Fibroblast of lung (primary cell): ENCODE measurements at regions not wholly inside any gene's neighbourhood (a gene's known extent, or its start where the extent isn't known, plus 50 kb on each side); places are given as distances from the start of the nearest gene placed in this dataset.

Source experiments
- DNase-seq, 2 donors: peaks; one replicate each; pipeline versions ENCODE4 v3.0.0 to v3.0.0-alpha.2; 2010; ENCODE audit warnings: low read depth in 2 of 2
- H2AFZ ChIP-seq: 2 replicates; pipeline ENCODE4 v1.5.1; 2012; ENCODE audit warnings: low read length, control low read depth, inconsistent platforms
- H3K27ac ChIP-seq: 2 replicates; pipeline ENCODE4 v1.5.1; 2011; ENCODE audit warnings: low read length, control low read depth; ENCODE audit not compliant: insufficient read depth
- H3K27me3 ChIP-seq: 2 replicates; pipeline ENCODE4 v1.5.1; 2011; ENCODE audit warnings: mild to moderate bottlenecking, low read length; ENCODE audit not compliant: control insufficient read depth, insufficient read depth
- H3K36me3 ChIP-seq: 2 replicates; pipeline ENCODE4 v1.5.1; 2011; ENCODE audit warnings: low read length; ENCODE audit not compliant: control insufficient read depth, insufficient read depth
- H3K4me1 ChIP-seq: 2 replicates; pipeline ENCODE4 v1.5.1; 2011; ENCODE audit warnings: low read length; ENCODE audit not compliant: control insufficient read depth, insufficient read depth; ENCODE audit errors: extremely low read depth
- H3K4me2 ChIP-seq: 2 replicates; pipeline ENCODE4 v1.5.1; 2011; ENCODE audit warnings: low read length, control low read depth; ENCODE audit not compliant: insufficient read depth; ENCODE audit errors: extremely low read depth
- H3K4me3 ChIP-seq, 4 experiments: fragments of 200-600 bp in 1 of 4; sonication (generic) in 1 of 4; replicated peaks in 1 of 4; 2 replicates each; pipeline ENCODE4 v1.5.1; 2011 to 2016; ENCODE audit warnings: low read length in 4 of 4, low read depth in 3 of 4, mild to moderate bottlenecking in 3 of 4, control low read depth in 2 of 4, inconsistent platforms in 1 of 4, mixed read lengths in 1 of 4; ENCODE audit not compliant: insufficient read depth in 1 of 4; ENCODE audit errors: control extremely low read depth in 1 of 4
- H3K79me2 ChIP-seq: 2 replicates; pipeline ENCODE4 v1.5.1; 2012; ENCODE audit warnings: mild to moderate bottlenecking, low read length, inconsistent platforms; ENCODE audit not compliant: control insufficient read depth, insufficient read depth
- H3K9ac ChIP-seq: 2 replicates; pipeline ENCODE4 v1.5.1; 2011; ENCODE audit warnings: mild to moderate bottlenecking, low read length, control low read depth; ENCODE audit not compliant: insufficient read depth
- H3K9me3 ChIP-seq: 2 replicates; pipeline ENCODE4 v1.5.1; 2012; ENCODE audit warnings: low read depth, low read length; ENCODE audit not compliant: control insufficient read depth, insufficient read depth
- H4K20me1 ChIP-seq: 2 replicates; pipeline ENCODE4 v1.5.1; 2011; ENCODE audit warnings: low read length; ENCODE audit not compliant: control insufficient read depth, insufficient read depth; ENCODE audit errors: extremely low read depth
- CTCF ChIP-seq, 2 donors: IDR thresholded peaks in 1 of 2; conservative IDR thresholded peaks in 1 of 2; 1 replicate in 1 of 2; 2 replicates in 1 of 2; pipeline ENCODE4 v1.5.1; 2011 to 2012; ENCODE audit warnings: low read length in 2 of 2, control low read depth in 1 of 2, inconsistent platforms in 1 of 2, low read depth in 1 of 2, mild to moderate bottlenecking in 1 of 2
- EZH2 ChIP-seq: IDR thresholded peaks from 2 replicates; pipeline ENCODE4 v1.5.1; 2012; ENCODE audit warnings: low read length, control low read depth, mild to moderate bottlenecking; ENCODE audit errors: missing control alignments

- no peaks in the 10 kb centered on the region for H3K27me3 ChIP-seq
- H3K9me3 ChIP-seq = no peaks in the 10 kb centered on the region
- DNase-seq = no peak
- H3K27ac ChIP-seq = no peak overlapping the region
- H3K9ac ChIP-seq = no peak overlapping the region
- no peak overlapping the region for H3K4me2 ChIP-seq
- H3K4me3 ChIP-seq = no peak overlapping the region
- H2AFZ ChIP-seq = no peak overlapping the region
- H3K79me2 ChIP-seq = no peaks in the 10 kb centered on the region
- no peaks in the 10 kb centered on the region for H4K20me1 ChIP-seq
- H3K4me1 ChIP-seq = no peaks in the 10 kb centered on the region
- H3K36me3 ChIP-seq = no peaks in the 10 kb centered on the region
- no peak for TF ChIP-seq CTCF (conservative IDR thresholded peaks at IDR 0.05 in 1 of 2, IDR thresholded peaks at IDR 0.05 in 1 of 2; ENCODE audit: low read depth in 1 of 2, low read length in 2 of 2)
- TF ChIP-seq EZH2 = no peak
Observed at GRCh38 chr12:130240831-130241590, 78.7 kb downstream of the FZD10 start.

- H3K4me2 ChIP-seq = no peak overlapping the region
Observed at GRCh38 chr12:130242506-130242905, 80.2 kb downstream of the FZD10 start.

GRCh38 chr12:130245251-130245650 lies 83.0 kb downstream of the FZD10 start:
- no peaks in the 10 kb centered on the region for H3K9me3 ChIP-seq
- no peak for TF ChIP-seq CTCF (conservative IDR thresholded peaks at IDR 0.05 in 1 of 2, IDR thresholded peaks at IDR 0.05 in 1 of 2; ENCODE audit: low read depth in 1 of 2, low read length in 2 of 2)
- no peak for TF ChIP-seq EZH2
- H3K27me3 ChIP-seq = no peaks in the 10 kb centered on the region
- no peak overlapping the region for H3K9ac ChIP-seq
- H3K27ac ChIP-seq = no peak overlapping the region
- no peaks in the 10 kb centered on the region for H4K20me1 ChIP-seq
- no peak for DNase-seq
- H2AFZ ChIP-seq = no peak overlapping the region
- no peak overlapping the region for H3K4me3 ChIP-seq
- no peaks in the 10 kb centered on the region for H3K79me2 ChIP-seq
- H3K4me2 ChIP-seq = no peak overlapping the region
- H3K36me3 ChIP-seq = no peaks in the 10 kb centered on the region
- H3K4me1 ChIP-seq = no peaks in the 10 kb centered on the region

More at GRCh38 chr12:130242506-130242905, 80.2 kb downstream of the FZD10 start:
- Histone ChIP-seq H3K27ac (no peak overlapping the region), H2AFZ (no peak overlapping the region), H3K9ac (no peak overlapping the region), H3K9me3 (no peaks in the 10 kb centered on the region), H3K36me3 (no peaks in the 10 kb centered on the region), H4K20me1 (no peaks in the 10 kb centered on the region), H3K79me2 (no peaks in the 10 kb centered on the region), H3K4me1 (no peaks in the 10 kb centered on the region), H3K27me3 (no peaks in the 10 kb centered on the region), H3K4me3 (no peak overlapping the region)
- DNase-seq = no peak
- TF ChIP-seq CTCF (conservative IDR thresholded peaks at IDR 0.05 in 1 of 2, IDR thresholded peaks at IDR 0.05 in 1 of 2; ENCODE audit: low read depth in 1 of 2, low read length in 2 of 2) = no peak
- no peak for TF ChIP-seq EZH2
